ENCODE measurements at regions not wholly inside any gene's neighbourhood (a gene's known extent, or its start where the extent isn't known, plus 50 kb on each side); places are given as distances from the start of the nearest gene placed in this dataset.

GRCh38 chr12:115837220-115837619 lies 440.3 kb downstream of the MED13L start:
- ATAC-seq (ENCODE audit: low FRiP score in 2 of 2): no peak
- H3K27me3 ChIP-seq: no peaks in the 10 kb centered on the region
- TF ChIP-seq POLR2AphosphoS5 (IDR thresholded peaks at IDR 0.05) (no peak), CTCF (IDR thresholded peaks at IDR 0.05) (no peak), POLR2A (IDR thresholded peaks at IDR 0.05) (no peak), EP300 (IDR thresholded peaks at IDR 0.05) (no peak)

GRCh38 chr12:115835445-115835844 lies 442.0 kb downstream of the MED13L start:
- Histone ChIP-seq H3K4me1 (no peaks in the 10 kb centered on the region), H3K27ac (no peak overlapping the region), H3K36me3 (no peaks in the 10 kb centered on the region), H3K4me3 (no peak overlapping the region), H3K27me3 (no peaks in the 10 kb centered on the region), H3K9me3 (no peaks in the 10 kb centered on the region)
- DNase-seq: no peak
- ATAC-seq (ENCODE audit: low FRiP score in 2 of 2): no peak
- WGBS, 2 donors: 85% methylated on average over 4 of the region's 4 CpGs
- TF ChIP-seq POLR2AphosphoS5 (IDR thresholded peaks at IDR 0.05) (no peak), POLR2A (IDR thresholded peaks at IDR 0.05) (no peak), CTCF (IDR thresholded peaks at IDR 0.05) (no peak), EP300 (IDR thresholded peaks at IDR 0.05) (no peak)

More at GRCh38 chr12:115837220-115837619, 440.3 kb downstream of the MED13L start:
- H3K36me3 ChIP-seq: no peaks in the 10 kb centered on the region
- H3K4me3 ChIP-seq: no peak overlapping the region
- no peak for DNase-seq
- no peaks in the 10 kb centered on the region for H3K4me1 ChIP-seq
- 85 to 90% methylated on average over 2 of the region's 2 CpGs for WGBS, 2 donors
- H3K27ac ChIP-seq: no peak overlapping the region
- H3K9me3 ChIP-seq: no peaks in the 10 kb centered on the region

- no peaks in the 10 kb centered on the region for H3K4me1 ChIP-seq
- 74 to 80% methylated on average over 4 of the region's 4 CpGs for WGBS, 2 donors
- H3K27me3 ChIP-seq: no peaks in the 10 kb centered on the region
- DNase-seq: no peak
- TF ChIP-seq POLR2AphosphoS5 (IDR thresholded peaks at IDR 0.05) (no peak), EP300 (IDR thresholded peaks at IDR 0.05) (no peak), CTCF (IDR thresholded peaks at IDR 0.05) (no peak), POLR2A (IDR thresholded peaks at IDR 0.05) (no peak)
- no peak overlapping the region for H3K27ac ChIP-seq
- H3K9me3 ChIP-seq: no peaks in the 10 kb centered on the region
- no peaks in the 10 kb centered on the region for H3K36me3 ChIP-seq
- H3K4me3 ChIP-seq: no peak overlapping the region
- ATAC-seq (ENCODE audit: low FRiP score in 2 of 2): no peak
Measured at GRCh38 chr12:115833704-115834103, 443.8 kb downstream of the MED13L start.

- no peak for DNase-seq
- no peak for TF ChIP-seq POLR2A (IDR thresholded peaks at IDR 0.05)
- TF ChIP-seq POLR2AphosphoS5 (IDR thresholded peaks at IDR 0.05): no peak
- TF ChIP-seq EP300 (IDR thresholded peaks at IDR 0.05): no peak
- TF ChIP-seq CTCF (IDR thresholded peaks at IDR 0.05): no peak
Measured at GRCh38 chr12:115830633-115831032, 446.9 kb downstream of the MED13L start.

GRCh38 chr12:115830070-115830469 lies 447.4 kb downstream of the MED13L start:
- Histone ChIP-seq H3K36me3 (no peaks in the 10 kb centered on the region), H3K9me3 (peaks cover 0 to 2% (median under 1%) of the 10 kb centered on the region in 4 donors), H3K27me3 (no peaks in the 10 kb centered on the region), H3K27ac (no peak overlapping the region), H3K4me3 (no peak overlapping the region), H3K4me1 (no peaks in the 10 kb centered on the region)
- no peak for DNase-seq
- 61 to 67% methylated on average over 3 of the region's 3 CpGs for WGBS, 2 donors
- no peak for ATAC-seq (ENCODE audit: low FRiP score in 2 of 2)
- TF ChIP-seq CTCF (IDR thresholded peaks at IDR 0.05) (no peak), POLR2A (IDR thresholded peaks at IDR 0.05) (no peak), EP300 (IDR thresholded peaks at IDR 0.05) (no peak), POLR2AphosphoS5 (IDR thresholded peaks at IDR 0.05) (no peak)

More at GRCh38 chr12:115830633-115831032, 446.9 kb downstream of the MED13L start:
- no peak overlapping the region for H3K27ac ChIP-seq
- H3K4me3 ChIP-seq: no peak overlapping the region
- no peak for ATAC-seq (ENCODE audit: low FRiP score in 2 of 2)
- H3K9me3 ChIP-seq: no peaks in the 10 kb centered on the region
- H3K27me3 ChIP-seq: no peaks in the 10 kb centered on the region
- H3K4me1 ChIP-seq: no peaks in the 10 kb centered on the region
- no peaks in the 10 kb centered on the region for H3K36me3 ChIP-seq
- 70 to 74% methylated on average over 4 of the region's 4 CpGs for WGBS, 2 donors

All from upper lobe of left lung (tissue), 6 donors.